OCI-LY1 (cell line): ENCODE measurements at regions not wholly inside any gene's neighbourhood (a gene's known extent, or its start where the extent isn't known, plus 50 kb on each side); places are given as distances from the start of the nearest gene placed in this dataset.

Experiments used
- EZH2 ChIP-seq: fragments of 200-600 bp; sonication (generic), shearing (Covaris generic); IDR thresholded peaks from 2 replicates; pipeline ENCODE4 v1.8.0; 2017; ENCODE audit warnings: borderline replicate concordance, mixed run types, mild to moderate bottlenecking, antibody characterized with exemption, low read length, moderate library complexity, mixed read lengths
- TF ChIP-seq, protein P1 (sequence below): fragments of 200-600 bp; sonication (generic), shearing (Covaris generic); IDR thresholded peaks from 2 replicates; pipeline ENCODE4 v1.5.1; 2017; ENCODE audit warnings: mild to moderate bottlenecking, antibody characterized with exemption, low read length, moderate library complexity, mixed read lengths

- TF ChIP-seq, protein P1, sequence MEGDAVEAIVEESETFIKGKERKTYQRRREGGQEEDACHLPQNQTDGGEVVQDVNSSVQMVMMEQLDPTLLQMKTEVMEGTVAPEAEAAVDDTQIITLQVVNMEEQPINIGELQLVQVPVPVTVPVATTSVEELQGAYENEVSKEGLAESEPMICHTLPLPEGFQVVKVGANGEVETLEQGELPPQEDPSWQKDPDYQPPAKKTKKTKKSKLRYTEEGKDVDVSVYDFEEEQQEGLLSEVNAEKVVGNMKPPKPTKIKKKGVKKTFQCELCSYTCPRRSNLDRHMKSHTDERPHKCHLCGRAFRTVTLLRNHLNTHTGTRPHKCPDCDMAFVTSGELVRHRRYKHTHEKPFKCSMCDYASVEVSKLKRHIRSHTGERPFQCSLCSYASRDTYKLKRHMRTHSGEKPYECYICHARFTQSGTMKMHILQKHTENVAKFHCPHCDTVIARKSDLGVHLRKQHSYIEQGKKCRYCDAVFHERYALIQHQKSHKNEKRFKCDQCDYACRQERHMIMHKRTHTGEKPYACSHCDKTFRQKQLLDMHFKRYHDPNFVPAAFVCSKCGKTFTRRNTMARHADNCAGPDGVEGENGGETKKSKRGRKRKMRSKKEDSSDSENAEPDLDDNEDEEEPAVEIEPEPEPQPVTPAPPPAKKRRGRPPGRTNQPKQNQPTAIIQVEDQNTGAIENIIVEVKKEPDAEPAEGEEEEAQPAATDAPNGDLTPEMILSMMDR, result no peak
- no peak for TF ChIP-seq EZH2
These were observed 324.7 kb upstream of the CNR1 start for GRCh38 chr6:88490908-88491264.
